SK-MEL-5 (cell line): ENCODE measurements at regions not wholly inside any gene's neighbourhood (a gene's known extent, or its start where the extent isn't known, plus 50 kb on each side); places are given as distances from the start of the nearest gene placed in this dataset.
"Not testable (repeated sequence)": the region's sequence is repeated elsewhere in the genome, so short reads cannot be mapped to it uniquely, and the experiment has no call there.

Experiments used
- DNase-seq: peaks from one replicate; pipeline ENCODE4 v3.0.0-alpha.2; 2016; ENCODE audit warnings: low read depth, low spot score
- in situ Hi-C: cut with HindIII; loops from 2 replicates; pipeline ENCODE4 v1.10.0; 2016; ENCODE audit warnings: low sequenced_read_pairs, high pct_unique_total_duplicates, low pct_unique_long_range_greater_than_20kb

DNA sequence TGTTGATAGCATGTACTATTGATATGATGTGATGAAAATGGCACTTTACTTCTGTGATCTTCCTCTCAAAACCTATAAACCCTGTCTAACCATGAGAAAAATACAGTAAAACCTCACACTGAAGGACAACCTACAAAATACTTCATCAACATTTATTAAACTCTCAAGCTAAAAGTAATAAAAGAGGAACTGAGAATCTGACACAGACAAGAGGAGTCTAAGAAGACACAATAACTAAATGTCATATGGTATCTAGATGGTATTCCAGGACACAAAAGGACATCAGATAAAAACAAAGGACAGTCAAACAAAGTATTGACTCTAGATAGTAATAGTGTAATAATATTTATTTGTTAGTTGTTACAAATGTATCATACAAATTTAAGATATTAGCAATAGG lies 655.3 kb downstream of the SH3BGRL start:
- in situ Hi-C loops = no loop called here
- no peak for DNase-seq

GRCh38 chrX:81866873-81867272 lies 665.0 kb downstream of the SH3BGRL start:
- no peak for DNase-seq
- in situ Hi-C loops = no loop called here

- in situ Hi-C loops = no loop called here
- no peak for DNase-seq
Measured at GRCh38 chrX:81868979-81869378, 667.1 kb downstream of the SH3BGRL start.

DNA sequence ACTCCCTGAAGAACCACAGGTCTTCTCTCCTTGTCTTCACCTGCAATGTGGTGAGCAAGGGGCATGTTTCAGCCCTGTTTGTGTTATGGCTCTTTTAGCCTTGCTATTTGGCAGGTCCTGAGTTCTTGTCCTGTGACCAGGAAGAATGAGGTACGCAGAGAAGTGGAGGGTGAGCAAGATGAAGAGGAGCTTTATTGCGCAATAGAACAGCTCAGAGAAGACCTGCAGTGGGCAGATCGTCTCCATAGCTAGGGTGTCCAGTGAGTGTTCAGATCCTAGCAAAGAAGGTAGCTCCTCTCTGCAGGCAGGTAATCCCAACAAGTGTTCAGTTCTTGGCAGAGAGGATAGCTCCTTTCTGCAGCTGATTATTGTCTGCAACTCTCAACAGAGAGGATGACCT lies 672.9 kb downstream of the SH3BGRL start:
- DNase-seq = no peak
- in situ Hi-C loops = no loop called here

DNA sequence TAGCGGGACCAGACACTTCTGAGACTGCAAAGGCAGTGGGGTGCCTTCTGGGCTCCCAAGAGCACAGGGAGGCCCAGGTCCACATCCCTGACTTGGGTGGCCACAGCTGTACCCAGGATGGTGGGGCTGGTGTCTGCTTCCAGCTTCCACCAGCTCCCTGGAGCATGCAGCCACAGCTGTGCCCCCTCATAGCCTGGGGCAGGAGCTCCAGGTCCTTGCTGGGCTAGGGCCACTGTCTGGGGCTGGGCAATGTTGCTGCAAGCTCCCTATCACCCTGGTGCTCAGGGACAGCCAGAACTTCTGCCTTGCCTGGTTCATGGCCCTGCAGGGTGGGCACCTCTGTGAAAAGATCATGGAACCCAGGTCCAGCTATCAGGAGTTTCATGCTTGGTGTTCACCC lies 673.9 kb downstream of the SH3BGRL start:
- no peak for DNase-seq
- in situ Hi-C loops = no loop called here

- in situ Hi-C loops = no loop called here
- DNase-seq = no peak
Measured at GRCh38 chrX:81876437-81876836, 674.5 kb downstream of the SH3BGRL start.

GRCh38 chrX:81890521-81890920 lies 688.6 kb downstream of the SH3BGRL start:
- in situ Hi-C loops = no loop called here
- DNase-seq = no peak

DNA sequence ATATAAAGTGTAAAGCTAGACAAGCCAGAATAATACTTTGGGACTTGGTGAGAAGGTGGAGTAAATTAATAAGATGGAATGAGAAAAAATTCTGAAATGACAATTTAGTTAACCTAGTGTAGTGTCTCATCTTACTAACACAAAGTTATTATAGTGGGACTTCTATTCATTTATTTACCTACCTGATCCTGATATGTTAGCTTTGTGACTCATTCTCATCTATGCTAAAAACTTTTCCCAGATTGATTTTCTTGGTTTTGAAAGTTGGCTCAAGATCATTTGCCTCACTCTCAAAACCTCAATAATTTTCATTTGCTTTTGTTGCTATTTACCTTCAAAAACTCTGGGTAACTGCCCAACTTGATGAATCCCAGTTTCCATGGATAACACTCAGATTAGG lies 698.6 kb downstream of the SH3BGRL start:
- in situ Hi-C loops = no loop called here
- no peak for DNase-seq

- DNase-seq = no peak
- in situ Hi-C loops = no loop called here
Measured at GRCh38 chrX:81925812-81926211, 723.9 kb downstream of the SH3BGRL start.

- DNase-seq, in situ Hi-C loops: not testable (repeated sequence)
Measured at GRCh38 chrX:81945911-81946310, 744.0 kb downstream of the SH3BGRL start.

GRCh38 chrX:81957318-81957717 lies 755.4 kb downstream of the SH3BGRL start:
- no peak for DNase-seq
- in situ Hi-C loops = no loop called here

DNA sequence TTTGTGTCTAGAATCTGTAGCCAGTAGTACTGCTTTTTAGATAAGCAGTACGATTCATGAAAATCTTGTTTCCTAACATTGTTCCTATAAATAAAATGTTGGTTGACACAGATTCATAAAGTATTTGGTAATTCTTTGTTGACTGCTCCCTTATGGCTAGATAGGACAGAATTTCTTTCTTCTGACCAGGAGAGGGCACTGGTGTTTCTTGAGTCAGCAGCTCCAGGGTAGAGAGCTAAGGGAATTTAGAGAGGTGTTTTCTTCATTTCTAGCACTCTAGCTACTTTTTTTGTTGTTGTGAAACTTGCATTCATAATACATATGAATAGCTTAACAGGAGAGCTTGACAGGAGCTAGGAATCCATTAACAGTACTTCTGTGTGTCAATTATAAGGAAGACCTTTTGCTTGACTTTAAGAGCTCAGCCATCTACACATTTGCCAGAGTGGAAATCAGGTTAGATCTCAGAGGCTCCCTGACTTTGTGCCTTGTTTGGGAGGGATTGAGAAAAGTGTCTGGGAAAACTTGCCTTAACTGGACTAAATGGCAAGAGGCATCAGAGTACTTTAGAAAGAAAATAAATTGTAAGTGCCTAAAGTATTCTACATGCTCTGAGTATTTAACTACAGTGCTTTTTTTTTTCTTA lies 756.1 kb downstream of the SH3BGRL start:
- DNase-seq = peak; percentile 54
- in situ Hi-C loops = no loop called here

- DNase-seq = no peak
- in situ Hi-C loops = no loop called here
Measured at GRCh38 chrX:81959964-81960363, 758.1 kb downstream of the SH3BGRL start.

DNA sequence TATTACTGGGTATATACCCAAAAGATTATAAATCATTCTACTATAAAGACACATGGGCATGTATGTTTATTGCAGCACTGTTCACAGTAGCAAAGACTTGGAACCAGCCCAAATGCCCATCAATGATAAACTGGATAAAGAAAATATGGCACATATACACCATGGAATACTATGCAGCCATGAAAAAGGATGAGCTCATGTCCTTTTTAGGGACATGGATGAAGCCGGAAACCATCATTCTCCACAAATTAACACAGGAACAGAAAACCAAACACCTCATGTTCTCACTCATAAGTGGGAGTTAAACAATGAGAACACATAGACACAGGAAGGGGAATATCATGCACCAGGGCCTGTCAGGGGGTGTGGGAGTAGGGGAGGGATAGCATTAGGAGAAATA lies 772.5 kb downstream of the SH3BGRL start:
- DNase-seq, in situ Hi-C loops: not testable (repeated sequence)

- no peak for DNase-seq
- in situ Hi-C loops = no loop called here
Measured at GRCh38 chrX:81979806-81980515, 778.1 kb downstream of the SH3BGRL start.

DNA sequence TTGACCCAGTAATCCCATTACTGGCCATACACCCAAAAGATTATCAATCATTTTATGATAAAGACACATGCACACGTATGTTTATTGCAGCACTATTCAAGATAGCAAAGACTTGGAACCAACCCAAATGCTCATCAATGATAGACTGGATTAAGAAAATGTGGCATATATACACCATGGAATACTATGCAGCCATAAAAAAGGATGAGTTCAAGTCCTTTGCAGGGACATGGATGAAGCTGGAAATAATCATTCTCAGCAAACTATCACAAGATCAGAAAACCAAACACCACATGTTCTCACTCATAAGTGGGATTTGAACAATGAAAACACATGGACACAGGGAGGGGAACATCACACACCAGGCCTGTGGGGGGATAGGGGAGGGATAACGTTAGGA lies 785.3 kb downstream of the SH3BGRL start:
- in situ Hi-C loops = not testable (repeated sequence)

GRCh38 chrX:81996166-81996565 lies 794.3 kb downstream of the SH3BGRL start:
- in situ Hi-C loops = no loop called here
- no peak for DNase-seq

More for the DNA sequence above, 785.3 kb downstream of the SH3BGRL start:
- not testable (repeated sequence) for DNase-seq

DNA sequence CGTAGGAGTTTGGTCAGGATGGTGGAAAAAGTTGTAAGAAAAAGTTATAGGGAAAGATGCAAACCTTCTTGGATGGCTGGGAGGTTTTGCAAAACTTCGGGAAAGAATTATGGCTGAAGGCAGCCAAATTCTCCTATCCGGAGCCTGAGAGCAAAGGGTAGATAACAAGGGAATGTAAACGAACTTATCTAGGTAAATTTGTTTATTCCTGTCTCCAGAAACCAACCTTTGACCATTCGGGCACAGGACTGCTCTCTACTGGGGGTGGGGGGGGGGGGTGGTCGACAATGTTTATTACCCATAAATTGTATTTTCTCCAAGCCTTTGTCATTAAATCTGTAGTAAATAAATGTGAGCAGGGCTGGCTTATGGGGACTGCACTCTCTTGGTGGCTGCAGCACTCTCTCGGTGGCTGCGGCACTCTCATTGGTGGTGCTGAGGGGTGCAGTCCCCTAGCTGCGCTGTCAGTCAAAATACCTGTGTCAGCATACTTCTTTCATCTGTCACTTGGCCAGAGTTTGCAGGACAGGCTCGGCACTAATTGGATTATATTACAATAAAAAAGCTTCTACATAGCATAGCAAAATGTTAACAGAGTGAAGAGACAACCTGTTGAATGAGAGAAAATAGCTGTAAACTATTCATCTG lies 827.8 kb downstream of the SH3BGRL start:
- no peak for DNase-seq
- in situ Hi-C loops = no loop called here

- in situ Hi-C loops = no loop called here
- DNase-seq = no peak
Measured at GRCh38 chrX:82031250-82031649, 829.3 kb downstream of the SH3BGRL start.
